ENCODE measurements at regions not wholly inside any gene's neighbourhood (a gene's known extent, or its start where the extent isn't known, plus 50 kb on each side); places are given as distances from the start of the nearest gene placed in this dataset.

DNA sequence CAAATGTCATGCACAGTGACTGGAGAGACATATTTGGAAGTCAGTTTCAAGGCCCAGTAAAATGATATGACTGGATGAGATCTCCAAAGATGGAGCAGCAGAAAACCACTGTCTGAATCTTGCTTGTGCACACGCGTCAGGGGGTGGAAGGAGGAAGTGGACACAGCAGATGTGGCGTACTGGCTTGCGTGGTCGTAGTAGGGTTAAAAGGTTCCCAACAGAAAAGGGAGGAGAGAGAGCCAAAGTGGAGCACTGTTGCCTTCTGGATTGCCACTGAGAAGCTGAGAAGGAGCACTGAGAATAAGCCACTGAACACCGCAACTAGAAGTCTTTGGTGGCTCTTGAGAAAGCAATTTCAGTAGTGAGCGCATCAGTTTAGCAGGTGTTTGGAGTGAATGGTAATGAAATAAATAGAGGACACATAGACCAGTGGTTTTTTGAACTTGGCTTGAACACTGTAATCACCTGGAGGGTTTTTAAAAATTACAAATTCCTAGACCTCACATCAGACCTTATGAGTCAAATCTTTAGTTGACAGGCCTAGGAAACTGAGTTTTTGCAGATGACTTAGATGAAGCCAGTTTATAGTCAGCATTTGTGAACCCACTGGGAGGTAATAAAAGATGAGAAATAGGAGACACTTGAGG is 227.3 kb downstream of the PTEN start:
- DNase-seq (ENCODE audit: low read depth in 1 of 2, low spot score in 2 of 2), result no peak
- ChIA-PET POLR2A (ENCODE audit: partially characterized antibody) (no interaction called here), CTCF (ENCODE audit: partially characterized antibody) (interaction anchor here (0.9 kb wide), 1 partner anchor 11 kb away, joined by 3 read pairs; no protein-coding TSS in a partner anchor)
- no peak overlapping the region for H4K8ac ChIP-seq (ENCODE audit: extremely low read depth, insufficient read depth, low read length)
- no peak overlapping the region for H2BK120ac ChIP-seq (replicated peaks; ENCODE audit: low read depth, low read length)
- no peak overlapping the region for H2AFZ ChIP-seq (ENCODE audit: low read length)
- no peak overlapping the region for H3K27ac ChIP-seq (ENCODE audit: low read depth, low read length)
- H3K9ac ChIP-seq (replicated peaks in 1 of 4; ENCODE audit: extremely low read depth in 1 of 4, low read depth in 3 of 4, low read length in 3 of 4), result no peak overlapping the region
- no peak overlapping the region for H3K18ac ChIP-seq (ENCODE audit: extremely low read depth, low read length)
- H3K36me3 ChIP-seq (ENCODE audit: control insufficient read depth in 2 of 4, insufficient read depth in 4 of 4, low read length in 3 of 4), result no peaks in the 10 kb centered on the region
- FAIRE-seq, result no peak
- H2BK12ac ChIP-seq (ENCODE audit: low read depth, low read length), result no peak overlapping the region
- no peak overlapping the region for H3K4me3 ChIP-seq (ENCODE audit: extremely low read depth in 1 of 4, insufficient read depth in 2 of 4, low read depth in 3 of 4, low read length in 4 of 4)
- 86% methylated on average over 7 of the region's 7 CpGs; no CpG with 5 or more reads in 1 of the 2 experiments for WGBS, 2 experiments (ENCODE audit: extremely low coverage in 1 of 2, insufficient coverage in 1 of 2, insufficient read length in 1 of 2, insufficient replicate concordance in 2 of 2, low coverage in 1 of 2, low lambda C conversion rate in 2 of 2, missing lambda C conversion rate in 1 of 2)
- H4K5ac ChIP-seq (ENCODE audit: insufficient read length, low read depth, low read length), result no peak overlapping the region
- H3K4me1 ChIP-seq (replicated peaks in 1 of 4; ENCODE audit: control insufficient read depth in 3 of 4, insufficient read depth in 4 of 4, low read length in 3 of 4), result no peaks in the 10 kb centered on the region
- no peak overlapping the region for H2BK20ac ChIP-seq (ENCODE audit: low read length)
- no peak overlapping the region for H3K14ac ChIP-seq (ENCODE audit: insufficient read length)
- no peak overlapping the region for H3K4ac ChIP-seq (replicated peaks; ENCODE audit: insufficient read length, low read depth, low read length)
- no peaks in the 10 kb centered on the region for H3K79me2 ChIP-seq (ENCODE audit: control insufficient read depth in 1 of 2, insufficient read depth in 2 of 2, low read length in 2 of 2)
- no peak overlapping the region for H2BK5ac ChIP-seq (ENCODE audit: low read depth, low read length)
- H3K4me2 ChIP-seq (ENCODE audit: insufficient read depth in 1 of 2, low read depth in 2 of 2, low read length in 2 of 2), result no peak overlapping the region
- H3K23me2 ChIP-seq (ENCODE audit: low read depth, low read length), result no peaks in the 10 kb centered on the region
- H3K9me3 ChIP-seq (ENCODE audit: insufficient read depth in 2 of 2, low read depth in 1 of 2, low read length in 1 of 2), result no peaks in the 10 kb centered on the region
- no peak overlapping the region for H4K91ac ChIP-seq (replicated peaks; ENCODE audit: insufficient read length, low read length)
- H3K27me3 ChIP-seq (replicated peaks in 1 of 4; ENCODE audit: control insufficient read depth in 3 of 4, extremely low read depth in 1 of 4, insufficient read depth in 3 of 4, low read length in 3 of 4), result no peaks in the 10 kb centered on the region
- H4K20me1 ChIP-seq (replicated peaks in 1 of 2; ENCODE audit: control insufficient read depth in 1 of 2, insufficient read depth in 2 of 2, low read length in 2 of 2), result no peaks in the 10 kb centered on the region
- no peak overlapping the region for H3K56ac ChIP-seq (replicated peaks; ENCODE audit: insufficient read length, low read depth, low read length)
- H2AK5ac ChIP-seq (ENCODE audit: low read depth, low read length), result no peak overlapping the region
- H3K23ac ChIP-seq (ENCODE audit: insufficient read length), result no peak overlapping the region
- no peak overlapping the region for H2BK15ac ChIP-seq (ENCODE audit: low read length)
- no peaks in the 10 kb centered on the region for H3K79me1 ChIP-seq (ENCODE audit: low read depth, low read length)
- TF ChIP-seq SIN3A (conservative IDR thresholded peaks at IDR 0.05 in 1 of 2, IDR thresholded peaks at IDR 0.05 in 1 of 2; ENCODE audit: low read depth in 1 of 2, low read length in 2 of 2) (no peak), NANOG (IDR thresholded peaks at IDR 0.05; ENCODE audit: insufficient read depth, low read depth, low read length, poor library complexity, severe bottlenecking) (no peak), KDM4A (IDR thresholded peaks at IDR 0.05; ENCODE audit: low read depth, low read length, severe bottlenecking) (no peak), SIX5 (IDR thresholded peaks at IDR 0.05; ENCODE audit: low read depth, low read length) (no peak), RXRA (IDR thresholded peaks at IDR 0.05; ENCODE audit: insufficient read depth, low read depth, low read length) (no peak), POU5F1 (IDR thresholded peaks at IDR 0.05; ENCODE audit: low read depth, low read length) (no peak), HDAC2 (IDR thresholded peaks at IDR 0.05; ENCODE audit: borderline replicate concordance in 1 of 2, low read depth in 2 of 2, low read length in 2 of 2) (no peak), PHF8 (conservative IDR thresholded peaks at IDR 0.05; ENCODE audit: low read depth, low read length) (no peak), EZH2 (IDR thresholded peaks at IDR 0.05; ENCODE audit: low read depth, low read length, severe bottlenecking) (no peak), MAFK (IDR thresholded peaks at IDR 0.05; ENCODE audit: low read depth, low read length) (no peak)
- TF ChIP-seq, protein P1, sequence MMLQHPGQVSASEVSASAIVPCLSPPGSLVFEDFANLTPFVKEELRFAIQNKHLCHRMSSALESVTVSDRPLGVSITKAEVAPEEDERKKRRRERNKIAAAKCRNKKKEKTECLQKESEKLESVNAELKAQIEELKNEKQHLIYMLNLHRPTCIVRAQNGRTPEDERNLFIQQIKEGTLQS (IDR thresholded peaks at IDR 0.05; ENCODE audit: insufficient read depth, low read depth, low read length), result no peak

Measured in H1 (cell line).